CD14-positive monocyte (primary cell): ENCODE measurements at regions not wholly inside any gene's neighbourhood (a gene's known extent, or its start where the extent isn't known, plus 50 kb on each side); places are given as distances from the start of the nearest gene placed in this dataset.

ENCODE experiments used
- DNase-seq, 3 donors: peaks; one replicate each; pipeline ENCODE4 v3.0.0-alpha.2; 2011 to 2022
- H2AFZ ChIP-seq: 2 replicates; pipeline ENCODE4 v1.6.0; 2012; ENCODE audit warnings: mild to moderate bottlenecking, low read depth, low read length, inconsistent platforms; ENCODE audit not compliant: insufficient read depth, poor library complexity, severe bottlenecking
- H3K27ac ChIP-seq, 2 donors: 1 replicate in 1 of 2; 2 replicates in 1 of 2; pipeline ENCODE4 v1.5.1; 2012 to 2013; ENCODE audit warnings: low read length in 2 of 2, control low read depth in 1 of 2, inconsistent platforms in 1 of 2, low read depth in 1 of 2, mild to moderate bottlenecking in 1 of 2
- H3K27me3 ChIP-seq, 2 donors: one replicate each; pipeline versions ENCODE4 v1.6.0 to v1.6.1; 2011 to 2013; ENCODE audit warnings: low read length in 2 of 2; ENCODE audit not compliant: control insufficient read depth in 2 of 2, insufficient read depth in 2 of 2
- H3K36me3 ChIP-seq, 2 donors: replicated peaks in 1 of 2; 1 replicate in 1 of 2; 2 replicates in 1 of 2; pipeline versions ENCODE4 v1.5.1 to v1.6.1; 2012 to 2013; ENCODE audit warnings: low read length in 2 of 2, control low read depth in 1 of 2, inconsistent platforms in 1 of 2, mild to moderate bottlenecking in 1 of 2; ENCODE audit not compliant: insufficient read depth in 2 of 2, control insufficient read depth in 1 of 2
- H3K4me1 ChIP-seq, 2 donors: 1 replicate in 1 of 2; 2 replicates in 1 of 2; pipeline versions ENCODE4 v1.5.1 to v1.6.1; 2012 to 2013; ENCODE audit warnings: low read length in 2 of 2, control low read depth in 1 of 2, inconsistent platforms in 1 of 2, mild to moderate bottlenecking in 1 of 2, moderate library complexity in 1 of 2; ENCODE audit not compliant: insufficient read depth in 2 of 2, control insufficient read depth in 1 of 2
- H3K4me2 ChIP-seq: replicated peaks from 2 replicates; pipeline ENCODE3; 2012; ENCODE audit warnings: low read length, moderate library complexity, mild to moderate bottlenecking; ENCODE audit not compliant: poor library complexity, severe bottlenecking; ENCODE audit errors: extremely low read depth
- H3K4me3 ChIP-seq, 3 experiments: fragments of 200-600 bp in 1 of 3; sonication (generic) in 1 of 3; replicated peaks in 1 of 3; 1 replicate in 2 of 3; 2 replicates in 1 of 3; pipeline ENCODE4 v1.5.1; 2011 to 2013; ENCODE audit warnings: low read length in 3 of 3, mild to moderate bottlenecking in 3 of 3, control low read depth in 2 of 3, low read depth in 2 of 3, inconsistent platforms in 1 of 3, moderate library complexity in 1 of 3
- H3K79me2 ChIP-seq: 2 replicates; pipeline ENCODE4 v1.6.0; 2012; ENCODE audit warnings: mild to moderate bottlenecking, control low read depth, inconsistent platforms, low read length, moderate library complexity; ENCODE audit not compliant: insufficient read depth
- H3K9ac ChIP-seq: 2 replicates; pipeline ENCODE4 v1.6.0; 2017; ENCODE audit warnings: low read length, mild to moderate bottlenecking; ENCODE audit not compliant: insufficient read depth, poor library complexity, severe bottlenecking
- H3K9me3 ChIP-seq, 2 donors: replicated peaks in 1 of 2; 1 replicate in 1 of 2; 2 replicates in 1 of 2; pipeline versions ENCODE4 v1.5.1 to v1.6.1; 2012 to 2013; ENCODE audit warnings: low read length in 2 of 2, control low read depth in 1 of 2; ENCODE audit not compliant: control insufficient read depth in 1 of 2, insufficient read depth in 1 of 2
- H4K20me1 ChIP-seq: 2 replicates; pipeline ENCODE4 v1.6.0; 2012; ENCODE audit warnings: mild to moderate bottlenecking, low read length, control low read depth, moderate library complexity; ENCODE audit not compliant: insufficient read depth
- H3K27ac Mint-ChIP-seq, 7 donors: one replicate each; pipeline ENCODE4 v1.8.0; 2020; ENCODE audit warnings: mild to moderate bottlenecking in 7 of 7, mixed read lengths in 7 of 7, moderate library complexity in 6 of 7, inconsistent platforms in 2 of 7
- H3K27me3 Mint-ChIP-seq, 3 donors: one replicate each; pipeline ENCODE4 v1.8.0; 2021 to 2022; ENCODE audit warnings: low read depth in 3 of 3, mild to moderate bottlenecking in 3 of 3, mixed read lengths in 3 of 3, moderate library complexity in 3 of 3, inconsistent platforms in 1 of 3
- H3K36me3 Mint-ChIP-seq, 2 donors: one replicate each; pipeline ENCODE4 v1.8.0; 2020; ENCODE audit warnings: mixed read lengths in 2 of 2, inconsistent platforms in 1 of 2, mild to moderate bottlenecking in 1 of 2
- H3K4me1 Mint-ChIP-seq: one replicate; pipeline ENCODE4 v1.8.0; 2020; ENCODE audit warnings: mild to moderate bottlenecking, mixed read lengths
- H3K4me3 Mint-ChIP-seq, 2 donors: one replicate each; pipeline ENCODE4 v1.8.0; 2020; ENCODE audit warnings: mild to moderate bottlenecking in 2 of 2, mixed read lengths in 2 of 2, moderate library complexity in 1 of 2
- H3K9me3 Mint-ChIP-seq, 7 donors: one replicate each; pipeline ENCODE4 v1.8.0; 2020 to 2022; ENCODE audit warnings: mixed read lengths in 7 of 7, mild to moderate bottlenecking in 6 of 7, moderate library complexity in 6 of 7, inconsistent platforms in 2 of 7
- CTCF ChIP-seq: fragments of 200-600 bp; IDR thresholded peaks from one replicate; pipeline ENCODE4 v1.8.0; 2022; ENCODE audit warnings: antibody characterized with exemption, mild to moderate bottlenecking
- WGBS: methylation state at CpG from one replicate; pipeline ENCODE4 v1.1.5; 2013; ENCODE audit warnings: missing lambda C conversion rate; ENCODE audit not compliant: insufficient coverage; 5-methylcytosine and 5-hydroxymethylcytosine counted together
- intact Hi-C, 2 donors: fragments of 100-400 bp; cut with micrococcal nuclease; formaldehyde crosslinking; loops; one replicate each; pipeline versions ENCODE4 v1.15.0 to v1.15.1; 2023

- peaks cover 0 to 2% (median 0%) of the 10 kb centered on the region in 7 donors for H3K9me3 Mint-ChIP-seq
- no peak for TF ChIP-seq CTCF
- intact Hi-C loops: no loop called here
- Histone ChIP-seq H3K9me3 (no peaks in the 10 kb centered on the region), H3K4me2 (no peak overlapping the region), H4K20me1 (no peaks in the 10 kb centered on the region), H2AFZ (no peak overlapping the region), H3K79me2 (no peaks in the 10 kb centered on the region), H3K4me1 (no peaks in the 10 kb centered on the region), H3K27ac (no peak overlapping the region), H3K4me3 (no peak overlapping the region), H3K36me3 (no peaks in the 10 kb centered on the region), H3K27me3 (no peaks in the 10 kb centered on the region), H3K9ac (no peak overlapping the region)
- no peak overlapping the region for H3K4me3 Mint-ChIP-seq
- no peak overlapping the region for H3K27ac Mint-ChIP-seq
- DNase-seq: no peak
- peaks cover 4% of the 10 kb centered on the region for H3K4me1 Mint-ChIP-seq
- peaks cover 0 to 11% (median 0%) of the 10 kb centered on the region in 3 donors for H3K27me3 Mint-ChIP-seq
- 97% methylated on average over 8 of the region's 10 CpGs for whole genome bisulfite sequencing
- H3K36me3 Mint-ChIP-seq: no peaks in the 10 kb centered on the region
These were observed 181.6 kb upstream of the PZP start for GRCh38 chr12:9389796-9390195.

GRCh38 chr12:9388379-9388778 is 180.2 kb upstream of the PZP start:
- no peaks in the 10 kb centered on the region for H3K36me3 ChIP-seq
- DNase-seq: no peak
- H4K20me1 ChIP-seq: no peaks in the 10 kb centered on the region
- no peaks in the 10 kb centered on the region for H3K4me1 ChIP-seq
- no peaks in the 10 kb centered on the region for H3K9me3 ChIP-seq
- H3K27ac ChIP-seq: no peak overlapping the region
- H3K36me3 Mint-ChIP-seq: no peaks in the 10 kb centered on the region
- no peak overlapping the region for H3K9ac ChIP-seq
- no peak overlapping the region for H3K4me2 ChIP-seq
- no peak for TF ChIP-seq CTCF
- intact Hi-C loops: no loop called here
- H3K27me3 Mint-ChIP-seq: peaks cover 0 to 11% (median 2%) of the 10 kb centered on the region in 3 donors
- no peak overlapping the region for H3K27ac Mint-ChIP-seq
- H2AFZ ChIP-seq: no peak overlapping the region
- H3K4me3 ChIP-seq: no peak overlapping the region
- H3K4me3 Mint-ChIP-seq: no peak overlapping the region
- peaks cover 4% of the 10 kb centered on the region for H3K4me1 Mint-ChIP-seq
- no peaks in the 10 kb centered on the region for H3K79me2 ChIP-seq
- H3K27me3 ChIP-seq: no peaks in the 10 kb centered on the region
- 98% methylated on average over 4 of the region's 8 CpGs for WGBS
- H3K9me3 Mint-ChIP-seq: peaks cover 0 to 2% (median 0%) of the 10 kb centered on the region in 7 donors
